ENCODE measurements at regions not wholly inside any gene's neighbourhood (a gene's known extent, or its start where the extent isn't known, plus 50 kb on each side); places are given as distances from the start of the nearest gene placed in this dataset.

DNA sequence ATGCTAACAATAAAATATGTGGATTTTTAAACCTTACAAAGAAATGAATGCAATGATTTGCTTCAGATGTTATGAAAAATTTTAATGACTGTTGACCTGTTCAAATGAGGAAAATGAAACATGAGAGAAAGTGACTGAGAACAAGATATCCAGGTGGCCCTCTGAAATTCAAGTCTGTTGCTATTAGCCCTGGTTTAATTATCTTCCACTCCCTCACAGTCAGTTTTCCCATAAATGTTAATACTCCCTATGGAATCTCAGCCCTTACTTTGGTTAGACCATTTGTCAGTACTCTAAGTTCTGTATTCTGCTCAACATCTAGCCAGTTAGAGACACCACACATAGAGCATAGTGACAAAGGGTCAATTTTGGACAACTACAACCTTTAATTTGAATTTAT is 327.8 kb downstream of the PDGFC start:
- no peak for DNase-seq (ENCODE audit: low spot score)

DNA sequence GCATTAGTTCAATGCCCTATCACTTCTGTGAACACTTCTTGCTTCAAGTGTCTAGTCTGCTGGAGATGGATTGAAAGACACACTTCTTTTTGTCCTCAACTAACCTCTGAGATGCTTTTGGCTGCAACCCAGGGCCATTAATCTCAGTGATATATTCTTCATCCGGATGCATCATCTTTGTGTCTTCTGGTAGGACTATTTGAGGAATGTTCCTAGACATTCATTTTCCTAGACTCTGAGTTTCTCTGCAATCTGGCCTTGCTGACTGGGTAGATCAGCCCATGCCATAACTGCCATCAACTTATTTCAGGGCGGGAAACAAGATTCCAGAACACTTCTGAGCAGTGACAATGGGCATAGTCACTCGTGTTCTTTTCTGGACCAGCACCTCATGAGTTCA is 329.4 kb downstream of the PDGFC start:
- DNase-seq (ENCODE audit: low spot score): no peak

- DNase-seq (ENCODE audit: low spot score): no peak
Measured at GRCh38 chr4:156638925-156639605, 332.5 kb downstream of the PDGFC start.

- DNase-seq (ENCODE audit: low spot score): no peak
Measured at GRCh38 chr4:156638334-156638733, 333.3 kb downstream of the PDGFC start.

DNA sequence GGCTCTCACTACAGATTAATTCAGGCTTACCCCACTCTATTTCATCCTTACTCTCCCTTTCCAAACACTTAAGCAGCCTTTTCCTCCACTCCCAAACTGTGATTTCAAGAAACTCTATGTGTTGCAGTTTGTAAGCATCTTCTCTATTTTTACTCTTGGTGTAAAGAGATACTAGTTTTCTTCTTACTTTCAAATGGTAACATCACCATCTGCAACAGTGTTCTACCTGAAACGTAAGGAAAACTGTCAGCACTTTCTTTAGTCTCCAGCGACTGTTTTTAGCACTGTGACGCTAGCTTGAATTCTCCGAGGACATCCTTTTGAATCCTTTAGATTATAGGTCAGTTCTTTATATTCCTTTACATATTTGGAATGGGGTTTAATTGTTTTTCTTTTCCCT is 335.2 kb downstream of the PDGFC start:
- DNase-seq (ENCODE audit: low spot score): no peak

DNA sequence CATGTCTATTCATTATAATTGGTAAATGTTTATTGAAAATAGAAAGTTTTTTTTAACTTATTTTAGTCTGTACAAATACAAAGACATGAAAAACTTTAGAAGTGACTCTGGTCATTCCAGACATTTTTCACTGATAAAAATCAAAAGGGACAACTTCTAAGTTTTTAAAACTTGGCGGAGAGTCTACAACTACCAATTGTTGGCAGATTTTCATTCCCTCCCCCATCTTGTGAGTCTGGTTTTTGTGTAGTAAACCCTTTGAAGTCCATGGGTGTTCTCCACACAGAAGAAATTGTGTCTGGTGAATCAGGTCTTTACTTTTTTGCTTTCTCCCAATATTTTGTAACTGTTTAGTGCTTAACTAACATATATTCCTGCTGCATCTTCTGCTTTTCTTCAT is 336.5 kb downstream of the PDGFC start:
- no peak for DNase-seq (ENCODE audit: low spot score)

DNA sequence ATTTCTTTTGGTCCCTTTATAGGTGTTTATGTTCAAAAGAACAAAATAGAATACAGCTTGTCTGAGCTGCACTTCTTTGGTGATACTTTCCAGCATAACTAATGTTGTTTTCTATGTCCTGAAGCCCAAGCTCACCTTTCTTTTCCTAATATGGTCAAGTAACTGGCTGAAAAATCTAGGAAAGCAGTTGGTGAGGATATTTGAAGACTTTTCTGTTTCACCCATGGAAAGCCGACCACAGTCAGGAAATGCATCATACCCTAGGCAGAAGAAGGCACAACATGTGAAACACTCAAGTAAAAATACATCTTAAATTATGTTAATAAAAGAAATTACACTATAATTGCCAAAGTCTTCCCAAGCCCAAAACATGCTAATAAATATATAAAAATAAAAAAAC is 337.0 kb downstream of the PDGFC start:
- no peak for DNase-seq (ENCODE audit: low spot score)

DNA sequence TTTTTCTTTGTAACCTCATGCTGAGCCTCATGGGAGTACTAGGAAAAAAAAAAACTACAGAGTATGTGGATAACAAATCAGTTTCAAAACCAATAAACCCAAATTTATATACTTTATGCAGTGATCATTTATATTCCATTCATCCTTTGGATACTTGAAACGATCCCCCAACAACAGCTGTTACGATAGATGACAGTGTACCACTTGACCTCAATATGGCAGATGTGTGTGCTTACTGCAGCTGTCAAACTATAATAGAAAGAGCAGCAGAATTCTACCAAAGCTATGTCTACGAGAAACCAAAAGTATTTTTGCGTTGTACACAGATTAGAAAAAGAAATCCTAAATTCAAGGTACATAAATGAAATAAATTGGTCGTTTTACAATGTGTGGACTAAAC is 337.8 kb downstream of the PDGFC start:
- no peak for DNase-seq (ENCODE audit: low spot score)

DNA sequence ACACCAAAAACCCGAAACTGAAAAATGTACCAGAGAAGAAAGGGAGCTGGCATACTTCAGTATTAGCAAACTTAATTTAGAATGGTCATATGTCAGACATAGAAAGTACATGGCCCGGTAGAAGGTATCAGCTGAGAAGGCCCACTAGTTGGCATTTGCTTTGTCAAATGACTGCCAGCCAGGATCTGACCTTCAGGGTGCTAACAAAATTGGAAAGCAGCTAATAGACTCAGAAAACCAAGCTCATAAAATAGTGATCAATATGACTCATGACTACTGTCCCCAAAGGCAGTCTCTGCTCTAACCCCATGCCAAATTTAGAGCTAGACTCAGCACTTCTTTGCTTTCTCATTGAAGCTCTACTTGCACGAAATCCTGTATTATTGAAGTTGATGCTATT is 342.7 kb downstream of the PDGFC start:
- no peak for DNase-seq (ENCODE audit: low spot score)

DNA sequence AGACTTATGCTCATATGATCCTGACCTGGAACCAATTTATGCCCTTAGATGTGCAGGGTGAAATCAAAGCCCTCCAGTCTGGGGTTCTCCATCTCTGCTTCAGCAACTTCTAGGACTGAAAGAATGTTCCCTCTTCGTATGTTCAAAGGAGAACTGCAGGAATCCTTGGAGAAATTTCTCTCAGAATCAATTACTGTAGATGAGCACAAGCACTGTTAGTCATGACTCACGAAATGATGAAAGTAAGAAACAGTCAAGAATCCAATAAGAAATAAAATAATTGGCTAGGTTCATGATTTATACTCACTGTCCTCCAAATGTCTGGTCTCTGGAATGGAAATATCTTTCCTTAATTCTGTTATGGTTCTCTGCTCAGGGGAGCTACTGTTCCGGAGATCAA is 348.2 kb downstream of the PDGFC start:
- no peak for DNase-seq (ENCODE audit: low spot score)

DNA sequence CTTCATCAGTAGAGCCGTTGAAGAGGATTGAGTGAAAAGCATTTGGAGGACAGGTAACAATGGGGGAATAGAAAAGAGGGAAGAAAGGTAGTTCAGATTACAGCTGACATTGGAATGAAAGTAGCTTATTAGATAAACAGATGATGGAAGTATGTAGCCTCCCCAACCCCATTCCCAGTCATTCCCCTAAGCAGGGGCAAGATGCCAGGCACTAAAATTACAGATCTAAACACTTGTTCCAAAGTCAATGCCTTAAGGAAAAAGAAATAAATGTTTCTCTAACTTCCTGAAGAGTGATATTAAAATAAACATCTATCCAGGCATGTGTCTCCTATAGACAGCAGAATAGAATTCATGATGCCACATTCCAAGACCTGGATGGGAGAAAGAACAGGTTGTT is 350.8 kb downstream of the PDGFC start:
- DNase-seq (ENCODE audit: low spot score): no peak

DNA sequence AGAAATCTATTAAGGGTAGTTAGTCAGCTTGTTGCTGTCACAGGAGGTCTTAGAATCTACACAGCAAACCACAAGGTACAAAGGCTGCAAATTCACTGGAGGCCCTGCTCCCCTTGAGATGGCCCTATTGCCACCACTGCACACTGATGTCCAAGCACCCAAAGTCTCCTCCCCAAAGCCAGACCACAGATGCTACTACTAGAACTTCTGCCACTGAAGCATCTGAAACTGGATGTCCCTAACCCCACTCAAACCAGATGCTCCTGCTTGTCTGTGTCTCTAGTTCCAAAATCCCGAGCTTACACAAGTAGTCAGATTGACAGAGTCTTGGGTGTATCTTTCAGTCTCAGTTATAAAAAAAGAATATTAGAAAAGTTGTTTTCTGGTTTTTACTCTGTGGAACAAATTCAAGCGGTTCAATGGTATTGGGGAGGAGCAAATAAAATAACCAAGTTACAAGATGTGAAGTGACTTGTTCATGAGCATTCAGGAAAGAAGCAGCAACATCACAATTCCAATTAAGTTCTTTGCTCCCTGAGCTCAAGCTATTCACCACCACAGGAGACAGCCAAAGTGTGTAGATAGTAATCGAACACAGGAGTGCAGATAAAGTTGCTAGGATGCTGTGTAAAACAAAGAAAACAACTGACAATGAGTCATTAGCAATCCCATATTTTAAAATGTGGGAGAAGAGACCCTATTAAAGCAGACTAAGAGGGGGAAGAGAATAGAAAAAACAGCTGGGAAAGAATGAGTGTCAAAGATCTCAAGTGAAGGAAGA is 352.3 kb downstream of the PDGFC start:
- no peak for DNase-seq (ENCODE audit: low spot score)

DNA sequence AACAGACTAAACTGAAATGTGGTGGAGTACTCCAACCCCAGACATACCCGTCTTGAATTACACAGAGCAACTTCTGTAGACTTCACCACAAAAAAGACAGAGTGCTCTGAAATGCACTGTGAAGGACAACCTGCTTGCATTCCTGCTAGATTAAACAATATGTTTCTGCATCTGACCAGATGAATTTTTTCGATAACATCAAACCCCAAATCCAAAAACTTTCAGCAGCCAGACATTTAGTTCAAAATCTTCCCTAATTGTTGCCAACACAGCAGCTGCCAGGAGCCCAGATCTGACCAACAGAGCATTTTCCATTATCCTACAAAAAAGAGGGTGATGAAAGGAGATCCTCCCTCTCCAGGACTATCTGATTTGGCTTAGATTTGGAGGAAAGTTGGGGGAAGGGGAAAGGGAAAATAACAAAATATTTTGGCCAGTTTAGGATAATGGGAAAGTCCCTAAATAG is 356.5 kb downstream of the PDGFC start:
- DNase-seq (ENCODE audit: low spot score): no peak

DNA sequence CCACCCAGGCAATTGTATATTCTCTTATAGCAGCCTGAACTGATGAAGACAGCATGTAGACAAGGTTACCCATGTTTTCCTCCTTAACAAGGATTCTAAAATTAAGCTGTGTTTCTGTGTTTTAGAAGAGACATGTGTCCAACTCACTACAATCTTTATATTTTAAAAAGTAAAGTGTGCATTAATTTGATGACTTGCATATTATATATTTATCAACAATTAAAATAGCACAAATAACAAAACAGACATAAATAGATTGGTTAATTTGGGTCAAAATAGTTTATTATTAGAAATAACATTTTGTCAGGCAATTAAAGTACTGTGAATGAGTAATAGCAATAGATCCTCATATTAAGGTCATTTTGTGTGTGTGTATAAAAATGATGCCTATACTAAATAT is 357.1 kb downstream of the PDGFC start:
- no peak for DNase-seq (ENCODE audit: low spot score)

- DNase-seq (ENCODE audit: low spot score): no peak
Measured at GRCh38 chr4:156609421-156609820, 362.2 kb downstream of the PDGFC start.

GRCh38 chr4:156608651-156609050 is 362.9 kb downstream of the PDGFC start:
- DNase-seq (ENCODE audit: low spot score): no peak

DNA sequence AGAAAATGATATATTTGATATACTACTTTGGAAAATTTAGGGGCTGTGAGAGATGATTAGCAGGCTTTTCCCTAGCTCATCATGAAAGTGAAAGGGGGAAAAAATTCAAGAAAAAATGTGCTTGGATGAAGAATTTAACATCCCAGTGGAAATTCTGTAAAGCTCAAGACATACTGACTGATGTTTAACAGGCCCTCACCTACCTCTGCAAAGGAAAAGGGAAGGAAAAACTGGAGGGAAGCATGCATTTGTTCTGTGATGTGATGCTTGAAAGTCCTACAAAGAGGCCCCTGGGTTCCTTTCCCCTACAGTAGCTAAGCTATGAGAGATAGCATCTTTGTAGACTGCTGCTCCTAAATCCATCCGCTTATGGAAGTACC is 364.1 kb downstream of the PDGFC start:
- DNase-seq (ENCODE audit: low spot score): no peak

DNA sequence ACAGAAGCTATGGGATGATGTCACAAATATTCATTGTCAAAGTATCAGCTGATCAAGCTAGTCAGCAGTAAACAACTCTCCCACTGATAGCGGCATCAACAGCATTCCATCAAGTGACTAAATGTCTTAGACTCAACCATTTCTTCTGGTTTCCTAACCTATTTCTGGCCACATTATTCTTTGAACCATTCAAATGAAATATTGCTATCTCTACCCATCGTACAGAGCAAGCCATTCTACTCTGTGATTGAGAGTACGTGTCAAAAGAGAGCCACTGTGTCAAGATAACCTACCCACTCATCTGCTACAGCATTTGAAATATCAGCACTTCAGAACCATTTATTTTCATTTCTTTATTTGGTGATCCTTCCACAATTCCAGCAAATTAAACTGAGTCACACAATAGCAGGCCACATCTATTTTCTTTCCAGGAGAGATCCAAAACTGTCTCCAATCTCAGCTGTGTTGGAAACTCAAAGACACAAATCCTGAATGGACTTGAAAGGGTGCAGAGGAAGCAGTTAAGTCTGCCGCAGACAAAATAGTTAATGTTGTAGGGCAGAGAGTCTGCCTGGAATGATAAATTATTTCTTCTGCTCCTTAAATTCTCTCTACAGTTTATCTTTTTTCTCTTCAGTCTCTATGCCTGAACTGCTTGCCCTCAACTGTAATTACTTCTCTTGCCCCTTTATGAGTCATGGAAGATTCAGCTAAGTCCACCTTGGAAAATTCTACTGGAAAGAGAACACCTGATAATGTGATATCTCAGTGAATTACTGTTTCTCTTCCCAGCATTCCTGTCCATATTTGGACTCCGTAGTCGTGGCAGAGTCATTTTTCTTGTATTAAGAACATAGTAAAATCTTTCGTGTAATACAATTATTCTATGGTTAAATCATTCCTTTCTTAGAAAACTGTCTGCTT is 364.8 kb downstream of the PDGFC start:
- DNase-seq (ENCODE audit: low spot score): no peak

- DNase-seq (ENCODE audit: low spot score): no peak
Measured at GRCh38 chr4:156598138-156598681, 373.4 kb downstream of the PDGFC start.

- no peak for DNase-seq (ENCODE audit: low spot score)
Measured at GRCh38 chr4:156596706-156597329, 374.8 kb downstream of the PDGFC start.

GRCh38 chr4:156596026-156596425 is 375.6 kb downstream of the PDGFC start:
- DNase-seq (ENCODE audit: low spot score): no peak

DNA sequence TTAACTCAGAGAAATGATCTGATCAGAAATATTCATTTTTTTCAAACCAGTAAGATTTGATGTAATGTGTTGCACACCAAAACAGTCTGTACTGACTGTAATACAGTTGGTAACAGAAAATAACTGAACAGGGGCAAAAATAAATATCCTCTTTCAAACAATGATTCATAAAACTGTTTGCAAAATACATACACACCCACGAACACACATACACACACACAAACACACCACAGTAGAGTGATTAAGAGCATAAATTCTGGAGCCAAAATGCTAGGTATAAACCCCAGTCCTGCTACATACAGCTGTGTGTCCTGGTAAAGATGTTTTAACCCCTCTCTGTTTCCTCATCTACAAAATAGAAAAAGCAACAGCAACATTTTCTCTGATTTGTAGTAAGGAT is 376.6 kb downstream of the PDGFC start:
- no peak for DNase-seq (ENCODE audit: low spot score)

All from LoVo (cell line).